Stimulated activated CD4-positive, alpha-beta T cell treated with anti-CD3 and anti-CD28 coated beads, TNF-alpha, amount 100 ng/mL, for 1 hour (primary cell): ENCODE measurements at regions not wholly inside any gene's neighbourhood (a gene's known extent, or its start where the extent isn't known, plus 50 kb on each side); places are given as distances from the start of the nearest gene placed in this dataset.
"Not testable (repeated sequence)": the region's sequence is repeated elsewhere in the genome, so short reads cannot be mapped to it uniquely, and the experiment has no call there.

ENCODE experiments used
- DNase-seq, 3 donors: peaks; one replicate each; pipeline ENCODE4 v3.0.0-alpha.2; 2020; ENCODE audit warnings: low read depth in 3 of 3, low spot score in 1 of 3

DNA sequence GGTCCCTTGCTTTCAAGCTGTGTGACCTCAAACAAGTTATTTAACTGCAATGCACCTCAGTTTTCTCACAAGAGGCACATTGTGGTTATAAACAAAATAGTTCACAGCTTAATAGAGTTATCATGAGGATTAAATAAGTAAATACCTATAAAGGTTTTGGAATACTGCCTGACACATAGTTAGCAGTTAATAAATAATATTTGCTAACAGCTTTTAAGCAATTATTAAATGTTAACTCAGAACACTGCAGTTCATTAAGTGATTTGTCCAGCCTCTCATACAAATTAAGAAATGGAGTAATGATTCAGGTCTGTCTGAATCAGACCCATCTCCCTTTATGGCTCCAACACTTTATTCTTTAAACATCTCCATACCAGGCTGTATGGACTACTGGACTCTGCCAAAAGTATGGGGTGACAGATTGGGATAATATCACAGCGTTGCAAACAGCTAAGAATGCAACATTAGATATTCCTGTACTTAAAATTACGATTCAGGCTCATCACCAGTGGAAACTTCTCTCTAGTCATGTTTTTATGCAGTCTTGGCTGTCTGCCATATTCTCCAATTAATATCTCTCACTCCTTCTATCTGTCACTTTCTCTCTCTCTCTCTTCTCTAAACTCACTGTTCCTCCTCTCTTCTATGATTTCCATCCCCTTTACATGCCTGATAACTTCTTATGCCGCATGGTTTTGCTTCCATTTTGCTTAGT lies 370.6 kb upstream of the UBE2E3 start:
- no peak for DNase-seq

DNA sequence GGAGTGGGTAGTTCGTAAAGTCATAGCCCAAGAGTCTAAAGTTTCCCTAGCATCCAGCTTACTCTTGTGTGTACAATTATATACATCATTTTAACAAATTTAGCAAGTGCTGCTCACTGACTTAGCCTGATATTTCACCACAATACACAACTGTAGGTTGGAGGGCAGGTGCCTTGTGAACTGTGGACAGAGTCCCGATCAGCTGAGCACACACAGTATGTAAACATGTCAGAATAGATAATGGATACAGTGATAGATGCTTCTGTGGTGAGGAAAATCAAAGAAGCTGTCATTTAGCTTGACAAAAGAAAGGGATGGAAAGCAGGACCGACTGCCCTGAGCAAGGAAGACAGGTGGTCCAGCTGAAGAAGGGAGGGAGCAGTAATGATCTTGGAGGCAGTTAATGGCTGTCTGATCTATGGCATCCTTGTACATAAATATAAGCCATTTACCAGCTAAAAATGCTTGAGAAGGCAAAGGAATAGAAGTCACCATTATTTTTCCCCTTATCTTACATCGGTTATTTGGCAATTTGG lies 372.8 kb upstream of the UBE2E3 start:
- no peak for DNase-seq

DNA sequence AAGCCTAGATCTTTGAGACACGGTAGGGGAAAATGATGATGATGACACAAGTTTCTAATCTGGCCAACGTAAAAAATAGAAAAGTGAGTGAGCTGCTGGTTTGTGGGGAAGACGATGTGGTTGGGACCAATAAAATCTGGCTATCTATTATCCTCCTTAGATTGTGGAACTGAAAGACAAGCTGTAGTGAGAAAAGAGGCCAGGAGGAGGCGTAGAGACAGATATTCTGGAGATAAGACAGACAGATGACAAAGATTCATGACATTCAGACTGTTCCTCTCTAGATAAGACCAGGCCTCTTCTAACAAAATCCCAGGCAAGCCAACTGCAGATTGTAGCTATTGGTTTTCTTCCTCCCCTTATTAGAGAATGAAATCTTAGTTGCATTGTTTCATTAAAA lies 376.3 kb upstream of the UBE2E3 start:
- DNase-seq: no peak

DNA sequence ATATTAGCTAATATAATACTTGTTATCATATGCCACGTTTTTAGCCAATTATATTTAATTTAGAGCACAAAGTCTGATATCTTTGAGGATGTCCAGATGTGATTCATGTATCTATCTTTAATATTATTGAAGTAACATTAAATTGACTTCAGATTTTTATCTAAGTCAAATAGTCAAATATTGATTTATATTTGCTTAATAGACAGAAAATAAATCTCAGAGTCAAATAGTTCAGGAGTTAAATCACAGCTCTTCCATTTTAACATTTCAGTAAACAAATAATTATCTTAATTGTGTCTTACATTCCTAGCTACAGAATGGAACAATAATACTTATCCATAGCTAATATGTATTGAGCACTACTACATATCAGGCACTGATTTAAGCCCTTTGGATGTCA lies 379.4 kb upstream of the UBE2E3 start:
- no peak for DNase-seq

DNA sequence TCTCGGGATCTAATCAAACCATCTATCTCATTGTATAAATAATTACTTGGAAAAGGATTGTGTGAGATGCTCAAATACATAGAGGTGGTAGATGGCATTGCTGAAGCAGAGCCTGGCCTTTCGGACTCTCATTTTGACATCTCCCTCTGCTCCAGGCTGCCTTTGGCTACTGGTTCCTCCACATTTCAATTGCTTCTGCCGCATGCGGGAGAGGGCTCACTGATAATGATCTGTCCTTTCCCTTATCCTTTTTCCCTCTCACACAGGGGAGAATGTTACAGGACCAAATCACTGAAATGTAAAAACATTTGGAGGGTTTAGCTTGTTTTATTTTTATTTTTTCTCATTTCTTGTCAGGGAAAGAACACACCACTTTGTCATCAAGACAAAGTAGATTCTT lies 380.6 kb upstream of the UBE2E3 start:
- DNase-seq: no peak

DNA sequence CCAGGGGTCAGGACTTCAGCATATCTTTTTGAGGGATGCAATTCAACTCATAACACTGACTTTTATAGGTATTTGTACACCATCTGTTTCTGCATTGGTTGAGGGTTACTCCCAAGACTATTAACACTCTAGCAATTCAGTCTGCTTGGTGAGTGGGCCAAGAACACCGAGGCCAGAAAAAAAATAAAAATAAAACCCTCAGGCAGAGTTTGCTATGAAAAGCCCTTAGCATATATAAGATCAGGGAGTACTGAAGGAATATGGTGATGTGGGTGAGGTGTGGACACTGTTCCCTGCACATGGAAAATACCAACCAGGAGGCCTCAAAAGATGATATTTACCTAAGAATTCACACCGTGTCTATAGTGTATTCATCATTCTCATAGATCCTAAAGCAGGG lies 383.2 kb upstream of the UBE2E3 start:
- no peak for DNase-seq

DNA sequence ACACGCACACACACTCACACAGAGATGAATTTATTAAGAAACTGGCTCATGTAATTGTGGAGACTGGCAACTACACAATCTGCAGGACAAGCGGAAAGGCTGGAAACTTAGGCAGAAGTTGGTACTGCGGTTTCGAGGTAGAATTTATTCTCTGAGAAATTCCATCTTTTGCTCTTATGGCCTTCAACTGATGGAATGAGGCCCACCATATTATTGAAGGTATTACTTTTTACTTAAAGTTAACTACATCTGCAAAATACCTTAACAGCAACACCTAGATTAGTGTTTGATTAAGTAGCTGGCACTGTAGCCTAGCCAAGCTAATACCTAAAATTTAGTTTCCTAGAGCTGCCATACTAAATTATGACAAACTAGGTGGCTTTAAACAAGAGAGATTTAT lies 384.0 kb upstream of the UBE2E3 start:
- no peak for DNase-seq

DNA sequence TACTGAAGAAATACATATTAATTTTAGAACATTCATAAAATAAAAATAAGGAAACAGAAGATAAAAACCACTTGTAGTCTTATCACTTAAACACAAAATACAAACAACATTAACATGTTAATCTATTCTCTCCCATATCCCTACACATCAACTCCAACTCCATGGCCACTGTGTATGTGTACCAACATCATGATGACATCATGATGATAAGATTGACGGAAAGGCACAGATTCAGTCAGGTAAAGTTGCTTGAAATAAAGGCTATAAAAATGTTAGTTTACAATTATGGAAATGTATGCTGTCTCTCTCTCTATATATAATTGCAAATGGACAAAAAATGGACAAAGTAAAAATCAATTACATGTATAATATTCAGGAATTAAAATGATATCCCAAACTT lies 388.5 kb upstream of the UBE2E3 start:
- DNase-seq: no peak

DNA sequence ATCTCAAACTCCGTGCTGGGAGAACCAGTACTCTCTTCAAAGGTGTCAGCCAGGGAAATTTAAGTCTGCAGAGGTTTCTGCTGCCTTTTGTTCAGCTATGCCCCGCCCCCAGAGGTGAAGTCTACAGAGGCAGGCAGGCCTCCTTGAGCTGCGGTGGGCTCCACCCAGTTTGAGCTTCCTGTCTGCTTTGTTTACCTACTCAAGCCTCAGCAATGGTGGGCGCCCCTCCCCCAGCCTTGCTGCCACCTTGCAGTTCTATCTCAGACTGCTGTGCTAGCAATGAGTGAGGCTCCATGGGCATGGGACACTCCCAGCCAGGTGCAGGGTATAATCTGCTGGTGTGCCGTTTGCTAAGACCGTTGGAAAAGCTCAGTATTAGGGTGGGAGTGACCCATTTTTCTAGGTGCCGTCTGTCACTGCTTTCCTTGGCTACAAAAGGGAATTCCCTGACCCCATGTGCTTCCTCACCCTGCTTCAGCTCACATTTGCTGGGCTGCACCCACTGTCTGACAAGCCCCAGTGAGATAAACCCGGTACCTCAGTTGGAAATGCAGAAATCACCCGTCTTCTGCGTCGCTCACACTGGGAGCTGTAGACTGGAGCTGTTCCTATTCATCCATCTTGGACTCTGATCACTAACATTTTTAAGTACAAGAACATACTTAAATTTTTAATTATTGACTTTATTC lies 389.2 kb upstream of the UBE2E3 start:
- DNase-seq: not testable (repeated sequence)

DNA sequence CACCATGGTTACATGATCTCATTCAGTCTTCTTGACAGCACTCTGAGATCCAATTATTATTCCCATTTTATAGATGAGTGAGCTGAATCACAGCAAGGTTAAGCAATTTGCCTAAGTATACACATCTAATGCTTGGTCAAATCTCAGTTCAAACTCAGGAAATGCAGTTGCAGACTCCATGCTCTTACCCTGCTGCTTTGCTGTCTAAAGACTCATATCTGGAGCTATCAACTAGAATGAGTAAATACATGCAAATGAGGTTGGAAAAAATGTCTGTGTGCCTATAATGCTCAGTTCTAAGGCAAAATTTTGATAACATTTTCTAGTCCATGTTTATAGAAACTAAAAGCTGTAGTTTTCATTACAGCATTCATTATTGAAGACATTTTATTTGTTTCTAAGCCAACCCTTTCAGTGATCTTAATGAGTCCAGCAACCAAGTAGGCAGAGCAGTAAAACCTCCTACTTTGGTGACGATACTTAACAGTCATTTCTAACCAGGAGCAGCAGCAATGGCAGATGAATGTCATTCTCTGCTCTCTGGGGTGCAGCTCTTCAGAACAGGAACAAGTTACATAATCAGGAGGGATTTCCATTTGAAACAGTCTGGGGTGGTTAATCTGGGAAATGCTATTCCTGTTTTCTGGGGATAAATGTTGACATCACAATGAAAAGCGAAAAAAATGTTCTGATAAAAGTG lies 396.8 kb upstream of the UBE2E3 start:
- DNase-seq: no peak

DNA sequence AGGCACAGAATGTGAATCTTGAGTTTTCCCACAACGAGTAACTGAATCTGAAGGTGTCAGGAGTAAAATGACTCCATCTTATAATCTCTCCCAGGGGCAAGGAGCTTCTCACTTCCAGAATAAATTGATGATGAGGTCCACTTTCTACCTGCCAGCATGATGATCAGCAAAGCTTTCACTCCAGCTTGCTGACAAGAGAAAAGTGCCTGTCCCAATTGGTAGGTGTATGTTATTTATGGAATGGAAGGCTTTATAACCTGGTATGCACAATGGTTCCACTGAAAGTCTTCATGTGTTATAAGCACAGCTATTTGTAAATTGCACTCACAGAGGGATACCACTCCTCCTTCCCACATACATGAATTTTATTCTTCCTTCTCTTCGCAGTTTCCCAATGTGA lies 401.0 kb upstream of the UBE2E3 start:
- no peak for DNase-seq

DNA sequence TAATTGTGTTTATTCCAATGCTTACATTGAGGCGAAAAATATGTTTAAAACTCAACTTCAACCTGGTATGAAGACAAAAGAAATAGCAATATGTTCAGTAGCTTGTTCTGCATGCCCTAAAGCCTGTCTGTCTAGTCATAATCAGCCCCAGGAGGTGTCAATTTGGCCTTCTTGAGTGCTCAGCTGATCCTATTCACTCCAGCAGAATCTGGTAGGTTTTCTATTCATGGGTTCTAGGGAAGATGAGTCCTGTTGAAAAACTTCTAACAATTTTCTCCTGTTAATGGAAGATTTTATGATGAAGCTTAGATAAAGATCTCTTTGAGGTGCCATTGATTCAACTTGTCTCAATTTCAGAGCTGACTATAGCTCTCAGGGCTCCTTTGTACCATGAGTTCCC lies 402.0 kb upstream of the UBE2E3 start:
- no peak for DNase-seq

DNA sequence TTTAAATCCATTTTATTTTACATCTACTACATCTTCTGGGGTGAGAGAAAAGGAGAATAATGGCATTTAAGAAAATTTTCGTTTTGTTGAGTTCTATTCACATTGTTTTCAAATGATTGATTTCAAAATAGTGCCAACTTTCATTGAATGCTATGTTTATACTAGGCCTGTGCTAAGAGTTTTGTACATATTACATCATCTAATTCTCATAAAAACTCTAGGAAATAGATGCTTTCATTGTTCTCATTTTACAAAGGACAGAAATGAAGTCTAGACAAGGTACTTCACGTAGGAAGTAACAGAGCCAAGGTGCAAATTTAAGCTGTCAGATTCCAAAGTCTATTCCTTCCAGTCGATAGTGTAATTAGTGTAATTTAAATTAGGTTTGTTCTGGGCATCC lies 402.8 kb upstream of the UBE2E3 start:
- no peak for DNase-seq

DNA sequence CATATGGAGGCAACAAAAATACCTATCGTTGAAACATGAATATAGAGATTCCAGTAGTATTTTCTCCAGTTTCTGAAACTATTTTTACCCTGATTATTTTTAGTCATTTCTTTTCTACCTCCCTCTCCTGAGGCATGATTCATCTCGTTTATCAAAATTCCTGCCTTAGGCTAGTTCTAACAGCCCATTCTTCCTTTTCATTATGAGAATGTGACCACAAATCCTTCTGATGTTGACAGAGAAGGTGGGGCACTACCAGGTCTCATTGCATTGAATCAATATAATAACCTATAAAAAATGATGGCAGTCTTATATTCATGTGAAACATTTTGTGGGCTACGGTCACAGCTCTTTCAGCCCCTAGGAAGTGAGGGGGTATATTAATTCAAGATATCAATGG lies 406.5 kb upstream of the UBE2E3 start:
- DNase-seq: no peak

DNA sequence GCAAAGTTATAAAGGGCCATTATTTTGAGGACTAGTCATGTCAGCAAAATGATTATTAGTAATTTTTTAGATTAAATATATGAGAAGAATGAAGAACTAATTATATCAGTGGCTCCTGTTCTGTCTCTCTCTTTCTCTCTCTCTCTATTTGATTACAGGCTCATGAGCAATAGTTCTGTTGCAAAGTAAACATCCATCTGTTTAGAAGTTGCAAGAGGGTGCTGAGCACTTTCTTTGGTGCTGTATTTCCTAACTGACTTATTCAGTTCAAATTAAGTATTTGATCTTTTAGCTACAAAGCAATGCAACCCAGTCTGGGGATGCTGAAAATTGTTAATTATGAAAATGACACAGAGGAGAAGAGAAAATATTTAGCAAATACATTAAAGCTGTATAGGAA lies 408.1 kb upstream of the UBE2E3 start:
- no peak for DNase-seq

DNA sequence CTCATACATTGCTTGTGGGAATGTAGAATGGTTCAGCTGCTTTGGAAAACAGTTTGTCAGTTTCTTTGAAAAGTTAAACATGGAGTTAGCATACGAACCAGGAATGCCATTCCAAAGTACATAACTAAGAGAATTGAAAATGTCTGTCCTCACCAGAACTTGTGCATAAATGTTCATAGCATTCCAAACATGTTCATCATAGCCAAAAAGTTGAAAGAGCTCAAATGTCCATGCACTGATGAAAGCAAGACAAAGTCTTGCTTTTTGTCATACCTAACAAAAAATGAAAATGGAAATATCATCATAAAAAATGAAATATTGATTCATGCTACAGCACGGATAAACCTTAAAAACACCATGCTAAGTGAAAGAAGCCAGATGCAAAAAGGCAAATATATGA lies 408.8 kb upstream of the UBE2E3 start:
- no peak for DNase-seq

DNA sequence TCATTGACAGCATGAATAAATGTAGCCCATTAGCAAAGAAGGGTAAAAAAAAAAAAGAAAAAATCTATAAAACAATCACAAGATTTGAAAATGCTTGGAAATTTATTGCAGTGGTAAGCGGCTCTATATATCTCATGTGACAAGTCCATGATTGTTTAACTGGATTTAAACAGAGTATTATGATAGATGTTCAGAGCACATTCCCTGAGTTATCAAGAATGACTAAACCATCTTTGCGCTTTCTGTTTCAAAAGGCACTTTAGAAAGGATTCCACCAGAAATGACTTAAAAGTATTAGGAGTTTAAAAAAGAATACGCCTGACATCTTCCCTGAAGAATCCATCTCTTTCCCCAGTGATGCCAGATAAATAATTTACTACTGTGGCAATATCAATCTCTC lies 409.5 kb upstream of the UBE2E3 start:
- no peak for DNase-seq

DNA sequence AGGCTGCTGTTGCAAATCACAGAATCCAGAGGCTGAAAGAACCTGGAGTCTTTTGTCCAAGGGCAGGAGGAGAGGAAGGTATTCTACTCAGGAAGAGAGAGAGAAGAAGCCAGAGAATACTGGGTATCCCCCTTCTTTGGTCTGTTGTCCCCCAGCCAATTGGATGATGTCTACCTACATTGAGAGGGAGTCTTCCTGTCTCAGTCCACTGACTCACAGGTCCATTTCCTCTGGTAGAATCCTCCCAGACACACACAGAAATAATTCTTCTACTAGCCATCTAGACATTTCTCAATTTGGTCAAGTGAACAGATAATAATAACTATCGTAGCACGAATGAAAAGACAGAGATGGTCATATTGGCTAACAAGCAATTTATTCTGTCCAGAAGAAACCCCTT lies 416.4 kb upstream of the UBE2E3 start:
- no peak for DNase-seq

DNA sequence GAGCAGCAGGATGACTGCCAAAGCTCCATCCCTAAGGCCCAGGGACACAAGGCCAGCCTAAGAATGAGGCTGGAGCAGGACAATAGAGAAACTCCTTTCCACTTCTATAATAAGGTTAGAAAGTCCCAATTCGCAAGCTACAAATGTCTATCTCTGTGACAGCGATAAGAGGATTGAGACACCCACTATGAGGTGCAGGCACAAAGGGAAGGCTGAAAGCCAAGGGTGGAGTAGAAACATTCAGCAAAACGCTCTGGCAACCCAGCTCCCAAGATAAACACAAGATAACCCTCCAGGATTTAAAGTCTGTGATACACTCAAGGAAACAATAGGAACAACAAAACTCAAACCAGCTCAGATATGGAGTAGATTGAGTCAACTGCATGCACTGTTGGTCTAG lies 418.0 kb upstream of the UBE2E3 start:
- DNase-seq: no peak

DNA sequence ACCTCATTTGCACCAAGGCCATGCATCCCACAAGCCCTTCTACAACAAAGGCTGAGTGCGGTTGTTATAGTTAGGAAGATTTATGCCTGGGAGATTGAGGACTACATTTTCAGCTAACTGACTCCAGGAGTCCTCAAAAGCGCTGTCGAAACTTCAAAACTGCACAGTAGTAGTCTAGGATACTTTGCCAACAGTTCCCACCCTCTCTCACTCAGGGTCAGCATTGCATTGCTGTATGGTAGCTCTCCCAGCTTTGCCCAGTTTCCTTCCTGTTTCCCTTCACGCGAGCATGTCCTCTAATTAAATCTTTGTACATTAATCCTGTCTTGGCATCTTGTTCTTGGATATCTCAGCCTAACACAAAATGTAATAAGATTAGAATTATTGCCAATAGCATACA lies 420.6 kb upstream of the UBE2E3 start:
- DNase-seq: no peak

DNA sequence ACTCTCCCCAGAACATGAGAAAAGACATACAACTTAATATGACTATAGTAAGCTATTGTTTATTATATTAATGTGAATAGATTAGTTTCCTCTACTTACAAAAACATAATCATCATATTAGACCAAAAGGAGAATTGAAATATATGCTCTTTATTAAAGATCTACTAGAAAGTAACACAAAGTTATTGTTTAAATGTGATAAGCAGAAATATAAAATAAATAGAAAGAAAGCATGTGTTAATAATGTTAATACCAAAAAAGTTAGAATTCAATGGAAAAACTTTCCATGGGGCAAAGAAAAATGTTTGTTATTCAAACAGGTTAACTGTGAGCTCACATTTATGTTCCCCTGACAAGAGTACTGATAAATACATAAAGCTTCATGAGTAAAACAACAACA lies 421.4 kb upstream of the UBE2E3 start:
- no peak for DNase-seq

DNA sequence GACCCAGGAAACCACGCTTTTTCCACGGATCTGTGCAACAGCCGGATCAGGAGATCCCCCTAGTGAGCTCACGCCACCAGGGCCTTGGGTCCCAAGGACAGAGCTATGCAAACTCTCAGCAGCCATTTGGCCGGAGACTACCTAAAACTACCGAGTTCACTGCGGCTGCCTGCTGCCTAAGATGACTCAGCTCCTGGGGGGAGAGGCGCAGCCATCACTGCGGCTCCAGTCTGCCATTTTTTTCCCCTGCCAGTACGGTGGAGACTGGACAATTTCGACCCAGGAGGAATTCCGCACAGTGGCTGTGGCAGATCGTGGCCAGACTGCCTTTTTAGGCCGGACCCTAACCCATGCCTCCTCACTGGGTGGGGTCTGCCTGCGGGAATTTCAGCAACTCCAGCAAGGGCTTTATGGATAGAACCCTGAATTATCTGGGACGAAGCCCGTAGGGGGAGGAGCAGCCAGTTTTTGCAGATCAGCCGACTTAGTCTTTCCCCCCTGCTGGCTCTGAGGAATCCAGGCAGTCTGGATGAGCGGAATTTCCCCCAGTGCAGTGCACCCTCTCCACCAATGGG lies 424.9 kb upstream of the UBE2E3 start:
- DNase-seq: no peak
